Gastrocnemius medialis (tissue), 4 donors: ENCODE measurements at regions not wholly inside any gene's neighbourhood (a gene's known extent, or its start where the extent isn't known, plus 50 kb on each side); places are given as distances from the start of the nearest gene placed in this dataset.

ENCODE experiments used
- POLR2A ChIP-seq, 2 donors: fragments of 450-650 bp; IDR thresholded peaks; one replicate each; pipeline ENCODE4 v1.6.1; 2017; ENCODE audit warnings: antibody characterized with exemption in 2 of 2, mild to moderate bottlenecking in 2 of 2, moderate library complexity in 2 of 2
- TF ChIP-seq, protein P1 (sequence below), 5 experiments: fragments of 450-650 bp in 3 of 5; fragments of 200-600 bp in 2 of 5; sonication (generic) in 2 of 5; IDR thresholded peaks in 4 of 5; conservative IDR thresholded peaks in 1 of 5; 1 replicate in 4 of 5; 2 replicates in 1 of 5; pipeline ENCODE4 v1.5.1; 2016 to 2019; ENCODE audit warnings: antibody characterized with exemption in 5 of 5, mild to moderate bottlenecking in 3 of 5, moderate library complexity in 3 of 5

DNA sequence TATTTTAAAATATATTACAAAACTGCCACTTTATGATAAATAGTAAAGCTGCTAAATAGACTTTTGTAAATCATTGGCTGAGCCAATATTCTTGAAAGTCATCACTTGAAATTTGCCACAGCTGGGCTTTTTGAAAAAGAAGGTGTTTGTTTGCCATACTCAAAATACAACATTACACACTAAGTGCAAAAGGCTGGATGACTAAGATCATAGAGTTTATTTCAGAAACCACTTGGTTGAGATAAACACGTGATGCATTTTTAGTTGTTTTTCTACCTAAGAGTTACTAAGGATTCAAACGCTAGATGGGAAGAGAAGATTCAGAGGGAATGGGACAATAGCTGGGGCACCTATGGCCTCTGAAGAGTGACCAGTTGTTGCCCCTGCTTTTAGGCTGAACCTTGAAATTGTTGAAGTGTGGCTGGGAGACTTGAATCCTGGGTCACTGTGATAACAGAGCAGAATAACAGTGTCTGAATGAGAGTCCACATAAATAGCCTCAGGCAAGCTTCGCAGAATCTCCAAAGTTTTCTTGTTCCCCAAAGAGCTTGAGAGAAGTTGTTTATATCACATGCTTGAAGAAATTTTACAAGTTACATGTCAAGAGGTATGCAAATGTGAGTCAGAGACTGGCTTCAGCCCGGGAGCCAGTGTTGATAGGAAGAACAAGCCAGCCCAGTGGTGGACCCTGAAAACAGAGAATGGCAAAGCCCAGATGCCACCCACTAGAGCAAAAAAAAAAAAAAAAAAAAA is 409.8 kb downstream of the GPD2 start:
- TF ChIP-seq, protein P1, sequence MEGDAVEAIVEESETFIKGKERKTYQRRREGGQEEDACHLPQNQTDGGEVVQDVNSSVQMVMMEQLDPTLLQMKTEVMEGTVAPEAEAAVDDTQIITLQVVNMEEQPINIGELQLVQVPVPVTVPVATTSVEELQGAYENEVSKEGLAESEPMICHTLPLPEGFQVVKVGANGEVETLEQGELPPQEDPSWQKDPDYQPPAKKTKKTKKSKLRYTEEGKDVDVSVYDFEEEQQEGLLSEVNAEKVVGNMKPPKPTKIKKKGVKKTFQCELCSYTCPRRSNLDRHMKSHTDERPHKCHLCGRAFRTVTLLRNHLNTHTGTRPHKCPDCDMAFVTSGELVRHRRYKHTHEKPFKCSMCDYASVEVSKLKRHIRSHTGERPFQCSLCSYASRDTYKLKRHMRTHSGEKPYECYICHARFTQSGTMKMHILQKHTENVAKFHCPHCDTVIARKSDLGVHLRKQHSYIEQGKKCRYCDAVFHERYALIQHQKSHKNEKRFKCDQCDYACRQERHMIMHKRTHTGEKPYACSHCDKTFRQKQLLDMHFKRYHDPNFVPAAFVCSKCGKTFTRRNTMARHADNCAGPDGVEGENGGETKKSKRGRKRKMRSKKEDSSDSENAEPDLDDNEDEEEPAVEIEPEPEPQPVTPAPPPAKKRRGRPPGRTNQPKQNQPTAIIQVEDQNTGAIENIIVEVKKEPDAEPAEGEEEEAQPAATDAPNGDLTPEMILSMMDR (IDR thresholded peaks at IDR 0.05 in 4 of 5, conservative IDR thresholded peaks at IDR 0.05 in 1 of 5), result no peak
- no peak for TF ChIP-seq POLR2A (IDR thresholded peaks at IDR 0.05)
